ENCODE measurements at regions not wholly inside any gene's neighbourhood (a gene's known extent, or its start where the extent isn't known, plus 50 kb on each side); places are given as distances from the start of the nearest gene placed in this dataset.

DNA sequence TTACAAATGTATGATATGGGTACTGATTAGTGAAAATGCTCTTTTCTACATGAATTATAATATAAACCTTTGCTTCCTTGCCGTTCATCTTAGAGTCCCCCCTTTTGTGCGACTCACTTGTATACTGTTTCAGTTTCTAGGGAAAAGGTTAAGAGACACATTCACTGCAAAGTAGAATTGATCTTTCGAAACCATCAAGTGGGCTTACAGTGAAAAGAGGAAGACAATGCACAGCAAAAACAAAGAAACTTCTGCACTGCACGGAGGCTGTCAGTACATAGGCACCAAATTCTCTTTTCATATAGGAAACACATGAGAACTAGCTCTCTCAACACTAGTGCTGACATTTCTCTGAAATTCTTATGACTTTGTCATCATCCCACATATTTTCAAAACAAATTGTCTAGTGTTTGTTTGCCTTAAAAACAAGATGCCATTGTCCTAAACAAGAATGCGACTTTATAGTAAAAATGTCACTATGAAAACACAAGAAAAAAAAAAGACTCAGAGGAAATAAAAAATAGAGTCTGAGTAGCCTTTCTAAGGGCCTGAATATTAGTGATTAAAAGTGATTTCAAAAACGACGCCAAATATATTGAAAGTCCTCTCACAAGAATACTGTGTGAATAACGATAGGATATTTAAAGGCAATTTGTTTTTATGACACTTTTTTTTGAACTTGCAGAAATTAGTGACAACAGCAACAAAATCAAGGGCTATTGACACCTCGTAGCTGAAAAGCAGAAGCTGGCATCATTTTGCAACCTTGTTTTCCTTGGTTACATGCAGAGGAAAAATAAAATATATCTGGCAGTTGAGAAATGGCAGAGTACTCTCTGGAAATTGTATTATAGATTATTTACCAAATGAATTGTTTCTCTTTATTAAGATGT lies 827.0 kb downstream of the BCL11A start:
- FAIRE-seq, result no peak
- WGBS, 3 donors, result 66 to 79% (median 71%) methylated on average over 9 of the region's 9 CpGs
- no peaks in the 10 kb centered on the region for H3K27me3 ChIP-seq (ENCODE audit: control insufficient read depth in 3 of 3, insufficient read depth in 3 of 3, low read length in 3 of 3)

DNA sequence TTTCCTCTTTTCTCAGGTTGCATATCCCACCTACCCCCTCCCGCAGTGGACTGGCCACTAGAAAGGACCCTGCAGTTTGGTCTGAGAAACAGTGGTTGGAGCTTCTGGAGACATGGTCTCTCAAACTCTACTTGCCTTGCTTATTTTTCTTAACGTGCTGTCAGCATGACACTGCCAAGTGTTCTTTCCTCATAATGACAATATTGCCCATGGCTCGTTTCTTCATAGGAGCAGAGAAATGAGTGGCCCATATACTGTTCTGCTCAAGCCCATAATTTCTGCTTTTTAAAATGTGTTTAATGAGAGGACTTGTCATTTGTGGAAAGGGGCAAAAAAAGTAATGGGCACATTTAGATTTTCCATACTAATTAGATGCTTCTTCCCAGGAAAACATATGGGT lies 828.7 kb downstream of the BCL11A start:
- H3K9me3 ChIP-seq (ENCODE audit: control insufficient read depth in 2 of 2, insufficient read depth in 1 of 2, low read depth in 1 of 2, low read length in 1 of 2), result no peaks in the 10 kb centered on the region
- H3K4me3 ChIP-seq (ENCODE audit: low read depth in 1 of 3, low read length in 3 of 3), result no peak overlapping the region
- WGBS, 3 donors, result 85 to 93% (median 86%) methylated on average over 3 of the region's 3 CpGs
- DNase-seq (no peak), FAIRE-seq (no peak)
- H3K36me3 ChIP-seq (ENCODE audit: control insufficient read depth in 3 of 3, insufficient read depth in 2 of 3, low read depth in 1 of 3, low read length in 3 of 3), result no peaks in the 10 kb centered on the region
- H3K27ac ChIP-seq (ENCODE audit: low read depth in 1 of 3, low read length in 2 of 3), result no peak overlapping the region
- no peaks in the 10 kb centered on the region for H3K27me3 ChIP-seq (ENCODE audit: control insufficient read depth in 3 of 3, insufficient read depth in 3 of 3, low read length in 3 of 3)
- H3K4me1 ChIP-seq (ENCODE audit: control insufficient read depth in 3 of 3, insufficient read depth in 2 of 3, low read depth in 1 of 3, low read length in 2 of 3), result no peaks in the 10 kb centered on the region

More for the DNA sequence above, 827.0 kb downstream of the BCL11A start:
- no peak for DNase-seq
- no peaks in the 10 kb centered on the region for H3K4me1 ChIP-seq (ENCODE audit: control insufficient read depth in 3 of 3, insufficient read depth in 2 of 3, low read depth in 1 of 3, low read length in 2 of 3)
- no peak overlapping the region for H3K27ac ChIP-seq (ENCODE audit: low read depth in 1 of 3, low read length in 2 of 3)
- no peaks in the 10 kb centered on the region for H3K36me3 ChIP-seq (ENCODE audit: control insufficient read depth in 3 of 3, insufficient read depth in 2 of 3, low read depth in 1 of 3, low read length in 3 of 3)
- H3K9me3 ChIP-seq (ENCODE audit: control insufficient read depth in 2 of 2, insufficient read depth in 1 of 2, low read depth in 1 of 2, low read length in 1 of 2), result no peaks in the 10 kb centered on the region
- H3K4me3 ChIP-seq (ENCODE audit: low read depth in 1 of 3, low read length in 3 of 3), result no peak overlapping the region

DNA sequence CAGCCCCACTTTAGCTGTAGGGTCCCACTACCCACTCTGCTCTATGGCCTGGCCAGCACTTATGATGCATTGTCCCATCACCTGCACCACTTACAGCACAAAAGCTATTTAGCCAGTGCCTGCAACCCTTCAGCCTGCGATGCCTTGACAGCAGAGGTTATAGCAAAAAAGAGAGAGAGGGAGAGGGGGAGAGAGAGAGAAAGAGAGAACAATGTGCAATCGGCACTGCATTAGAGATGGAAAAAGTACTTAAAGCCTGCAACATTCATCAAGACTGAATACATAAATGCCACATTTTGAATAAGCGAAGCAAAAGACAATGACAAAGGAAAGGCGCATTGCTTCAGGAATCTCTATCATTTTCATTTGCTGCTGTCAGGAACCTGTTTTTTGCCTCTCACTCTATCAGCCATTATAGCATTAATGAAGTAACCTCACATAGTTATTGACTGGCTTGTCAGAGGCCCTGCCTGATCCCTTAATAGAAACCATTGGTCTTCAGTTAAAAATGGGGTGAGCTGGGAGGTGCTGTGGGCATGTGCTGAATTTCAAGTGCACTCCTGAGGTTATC lies 833.1 kb downstream of the BCL11A start:
- no peaks in the 10 kb centered on the region for H3K27me3 ChIP-seq (ENCODE audit: control insufficient read depth in 3 of 3, insufficient read depth in 3 of 3, low read length in 3 of 3)
- no peaks in the 10 kb centered on the region for H3K36me3 ChIP-seq (ENCODE audit: control insufficient read depth in 3 of 3, insufficient read depth in 2 of 3, low read depth in 1 of 3, low read length in 3 of 3)
- no peaks in the 10 kb centered on the region for H3K9me3 ChIP-seq (ENCODE audit: control insufficient read depth in 2 of 2, insufficient read depth in 1 of 2, low read depth in 1 of 2, low read length in 1 of 2)
- DNase-seq (no peak), FAIRE-seq (no peak)
- H3K27ac ChIP-seq (ENCODE audit: low read depth in 1 of 3, low read length in 2 of 3), result no peak overlapping the region
- 88 to 98% (median 94%) methylated on average over 4 of the region's 4 CpGs for WGBS, 3 donors
- H3K4me3 ChIP-seq (ENCODE audit: low read depth in 1 of 3, low read length in 3 of 3), result no peak overlapping the region
- H3K4me1 ChIP-seq (ENCODE audit: control insufficient read depth in 3 of 3, insufficient read depth in 2 of 3, low read depth in 1 of 3, low read length in 2 of 3), result no peaks in the 10 kb centered on the region

DNA sequence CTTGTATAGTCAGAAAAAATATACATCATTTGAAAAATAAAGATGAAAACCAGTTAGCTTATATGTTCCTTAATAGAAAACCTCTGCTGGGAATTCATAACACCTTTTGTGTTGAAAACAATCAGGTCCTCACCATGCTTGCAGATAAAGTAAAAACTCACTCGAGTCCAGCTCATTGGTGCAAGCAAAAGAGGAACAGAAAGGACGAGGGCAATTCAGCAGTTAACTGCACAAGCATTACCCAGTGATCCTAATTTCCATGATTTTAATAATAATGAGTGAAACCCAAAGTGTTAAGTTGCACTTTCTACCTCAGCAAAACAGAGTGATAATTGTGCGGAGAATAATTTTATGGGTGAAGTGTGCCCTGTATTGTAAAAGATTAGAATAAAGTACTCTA lies 839.9 kb downstream of the BCL11A start:
- FAIRE-seq (no peak), DNase-seq (no peak)
- Histone ChIP-seq H3K27ac (ENCODE audit: low read depth in 1 of 3, low read length in 2 of 3) (no peak overlapping the region), H3K4me1 (ENCODE audit: control insufficient read depth in 3 of 3, insufficient read depth in 2 of 3, low read depth in 1 of 3, low read length in 2 of 3) (no peaks in the 10 kb centered on the region), H3K4me3 (ENCODE audit: low read depth in 1 of 3, low read length in 3 of 3) (no peak overlapping the region), H3K36me3 (ENCODE audit: control insufficient read depth in 3 of 3, insufficient read depth in 2 of 3, low read depth in 1 of 3, low read length in 3 of 3) (no peaks in the 10 kb centered on the region), H3K27me3 (ENCODE audit: control insufficient read depth in 3 of 3, insufficient read depth in 3 of 3, low read length in 3 of 3) (no peaks in the 10 kb centered on the region), H3K9me3 (ENCODE audit: control insufficient read depth in 2 of 2, insufficient read depth in 1 of 2, low read depth in 1 of 2, low read length in 1 of 2) (no peaks in the 10 kb centered on the region)
- WGBS, 3 donors, result 76 to 83% (median 81%) methylated on average over 3 of the region's 3 CpGs

DNA sequence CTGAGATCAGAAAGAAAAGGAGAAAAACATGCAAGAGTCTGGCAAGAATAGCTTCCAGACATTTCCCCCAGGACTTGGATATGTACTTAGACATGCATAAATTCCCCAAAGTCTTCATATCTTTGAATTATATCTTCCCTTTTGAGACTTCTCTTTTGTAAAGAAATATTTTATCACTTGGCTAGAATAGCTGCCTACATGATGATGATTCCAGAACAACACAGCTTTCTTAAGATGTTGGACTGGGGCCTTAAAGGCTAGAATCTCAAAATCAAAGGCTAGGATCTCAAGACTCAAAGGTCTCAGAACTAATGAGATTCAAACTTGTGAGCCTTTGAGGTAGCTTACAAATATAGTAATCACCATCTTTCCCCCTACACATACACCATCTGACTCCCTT lies 842.3 kb downstream of the BCL11A start:
- Histone ChIP-seq H3K4me3 (ENCODE audit: low read depth in 1 of 3, low read length in 3 of 3) (no peak overlapping the region), H3K9me3 (ENCODE audit: control insufficient read depth in 2 of 2, insufficient read depth in 1 of 2, low read depth in 1 of 2, low read length in 1 of 2) (no peaks in the 10 kb centered on the region), H3K27me3 (ENCODE audit: control insufficient read depth in 3 of 3, insufficient read depth in 3 of 3, low read length in 3 of 3) (no peaks in the 10 kb centered on the region), H3K4me1 (ENCODE audit: control insufficient read depth in 3 of 3, insufficient read depth in 2 of 3, low read depth in 1 of 3, low read length in 2 of 3) (no peaks in the 10 kb centered on the region), H3K36me3 (ENCODE audit: control insufficient read depth in 3 of 3, insufficient read depth in 2 of 3, low read depth in 1 of 3, low read length in 3 of 3) (no peaks in the 10 kb centered on the region), H3K27ac (ENCODE audit: low read depth in 1 of 3, low read length in 2 of 3) (no peak overlapping the region)
- no peak for DNase-seq
- FAIRE-seq, result no peak

DNA sequence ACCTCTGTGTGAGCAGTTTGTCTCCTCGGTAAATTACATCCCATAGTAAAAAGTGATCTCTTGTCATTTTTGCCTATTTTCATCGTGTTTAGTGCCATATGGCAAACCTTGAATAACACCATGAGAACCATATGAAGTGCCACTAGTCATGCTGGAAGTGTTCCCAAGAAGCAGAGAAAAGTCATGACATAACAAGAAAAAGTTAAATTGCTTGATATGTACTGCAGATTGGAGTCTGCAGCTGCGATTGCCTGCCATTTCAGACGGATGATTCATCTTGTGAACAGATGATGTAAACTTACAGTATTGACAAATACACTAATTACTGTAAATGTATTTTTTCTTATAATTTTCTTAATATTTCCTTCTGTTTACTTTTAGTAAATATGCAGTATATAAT lies 846.7 kb downstream of the BCL11A start:
- peaks cover 0 to 7% of the 10 kb centered on the region in 2 donors for H3K9me3 ChIP-seq (ENCODE audit: control insufficient read depth in 2 of 2, insufficient read depth in 1 of 2, low read depth in 1 of 2, low read length in 1 of 2)
- H3K4me3 ChIP-seq (ENCODE audit: low read depth in 1 of 3, low read length in 3 of 3), result no peak overlapping the region
- no peak for FAIRE-seq
- H3K4me1 ChIP-seq (ENCODE audit: control insufficient read depth in 3 of 3, insufficient read depth in 2 of 3, low read depth in 1 of 3, low read length in 2 of 3), result peaks cover 0 to 7% (median 0%) of the 10 kb centered on the region in 3 donors
- no peak for DNase-seq
- H3K27me3 ChIP-seq (ENCODE audit: control insufficient read depth in 3 of 3, insufficient read depth in 3 of 3, low read length in 3 of 3), result no peaks in the 10 kb centered on the region
- WGBS, 3 donors, result 70 to 91% (median 84%) methylated on average over 4 of the region's 4 CpGs
- H3K27ac ChIP-seq (ENCODE audit: low read depth in 1 of 3, low read length in 2 of 3), result no peak overlapping the region
- H3K36me3 ChIP-seq (ENCODE audit: control insufficient read depth in 3 of 3, insufficient read depth in 2 of 3, low read depth in 1 of 3, low read length in 3 of 3), result no peaks in the 10 kb centered on the region

DNA sequence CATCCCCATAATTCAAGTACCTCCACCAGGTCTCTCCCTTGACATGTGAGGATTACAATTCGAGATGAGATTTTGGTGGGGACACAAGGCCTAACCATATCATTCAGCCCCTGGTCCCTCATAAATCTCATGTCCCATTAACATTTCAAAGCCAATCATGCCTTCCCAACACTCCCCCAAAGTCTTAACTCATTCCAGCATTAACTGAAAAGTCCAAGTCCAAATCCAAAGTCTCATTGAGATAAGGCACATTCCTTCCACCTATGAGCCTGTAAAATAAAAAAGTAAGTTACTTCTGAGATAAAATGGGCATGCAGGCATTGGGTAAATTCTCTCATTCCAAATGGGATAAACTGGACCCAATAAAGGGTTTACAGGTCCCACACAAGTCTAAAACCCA lies 849.7 kb downstream of the BCL11A start:
- Histone ChIP-seq H3K4me1 (ENCODE audit: control insufficient read depth in 3 of 3, insufficient read depth in 2 of 3, low read depth in 1 of 3, low read length in 2 of 3) (peaks cover 0 to 7% (median 0%) of the 10 kb centered on the region in 3 donors), H3K4me3 (ENCODE audit: low read depth in 1 of 3, low read length in 3 of 3) (no peak overlapping the region), H3K27ac (ENCODE audit: low read depth in 1 of 3, low read length in 2 of 3) (no peak overlapping the region), H3K9me3 (ENCODE audit: control insufficient read depth in 2 of 2, insufficient read depth in 1 of 2, low read depth in 1 of 2, low read length in 1 of 2) (peaks cover 0 to 7% of the 10 kb centered on the region in 2 donors), H3K27me3 (ENCODE audit: control insufficient read depth in 3 of 3, insufficient read depth in 3 of 3, low read length in 3 of 3) (no peaks in the 10 kb centered on the region), H3K36me3 (ENCODE audit: control insufficient read depth in 3 of 3, insufficient read depth in 2 of 3, low read depth in 1 of 3, low read length in 3 of 3) (no peaks in the 10 kb centered on the region)
- DNase-seq (peak; percentile 45 to 51), FAIRE-seq (no peak)
- WGBS, 3 donors, result 55 to 71% (median 58%) methylated on average over 1 of the region's 1 CpG

DNA sequence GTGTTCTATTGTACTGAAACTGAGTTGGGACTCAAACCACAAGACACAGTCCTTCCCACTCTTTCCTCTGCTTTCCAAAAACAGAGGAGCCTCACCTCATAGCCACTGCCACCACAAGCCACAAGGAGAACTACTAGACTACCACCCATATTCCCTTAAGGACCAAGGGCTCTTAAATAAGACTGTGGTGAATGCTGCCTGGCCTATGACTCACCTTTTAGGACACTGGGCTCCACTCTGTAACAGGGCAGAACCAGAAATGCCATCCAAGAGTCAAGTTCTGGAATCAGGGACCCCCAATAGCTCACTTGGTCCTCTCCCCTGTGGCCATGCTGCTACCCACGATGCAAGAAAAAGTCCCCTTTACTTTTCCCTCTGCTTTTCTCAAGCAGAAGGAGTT lies 851.4 kb downstream of the BCL11A start:
- no peak overlapping the region for H3K4me3 ChIP-seq (ENCODE audit: low read depth in 1 of 3, low read length in 3 of 3)
- FAIRE-seq, result no peak
- no peaks in the 10 kb centered on the region for H3K27me3 ChIP-seq (ENCODE audit: control insufficient read depth in 3 of 3, insufficient read depth in 3 of 3, low read length in 3 of 3)
- peaks cover 0 to 7% (median 0%) of the 10 kb centered on the region in 3 donors for H3K4me1 ChIP-seq (ENCODE audit: control insufficient read depth in 3 of 3, insufficient read depth in 2 of 3, low read depth in 1 of 3, low read length in 2 of 3)
- WGBS, 3 donors, result 79 to 90% (median 84%) methylated on average over 1 of the region's 1 CpG
- H3K36me3 ChIP-seq (ENCODE audit: control insufficient read depth in 3 of 3, insufficient read depth in 2 of 3, low read depth in 1 of 3, low read length in 3 of 3), result no peaks in the 10 kb centered on the region
- H3K27ac ChIP-seq (ENCODE audit: low read depth in 1 of 3, low read length in 2 of 3), result no peak overlapping the region
- DNase-seq, result no peak
- peaks cover 0 to 7% of the 10 kb centered on the region in 2 donors for H3K9me3 ChIP-seq (ENCODE audit: control insufficient read depth in 2 of 2, insufficient read depth in 1 of 2, low read depth in 1 of 2, low read length in 1 of 2)

Data from small intestine (tissue), 7 donors.